ENCODE measurements at regions not wholly inside any gene's neighbourhood (a gene's known extent, or its start where the extent isn't known, plus 50 kb on each side); places are given as distances from the start of the nearest gene placed in this dataset.

DNA sequence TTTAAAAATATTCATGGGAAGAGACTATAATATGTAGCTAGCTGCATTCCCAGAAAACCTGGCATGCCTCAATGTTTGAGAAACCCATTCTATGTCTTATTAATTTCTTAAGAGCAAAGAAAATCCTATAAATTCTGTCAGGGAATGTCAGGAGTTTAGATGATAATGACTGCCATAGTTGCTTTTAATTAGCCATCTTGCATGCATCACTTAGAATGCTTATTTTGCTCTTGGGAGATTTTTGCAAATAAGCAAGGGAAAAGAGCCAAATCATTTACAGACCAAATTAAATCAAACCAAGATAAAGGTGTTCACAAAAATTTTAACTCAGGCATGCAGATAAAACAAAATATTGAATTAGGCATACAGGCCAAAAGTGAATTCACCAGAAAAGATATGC lies 152.8 kb downstream of the FASLG start:
- Histone ChIP-seq H3K14ac (replicated peaks; ENCODE audit: low read depth, low read length) (no peak overlapping the region), H2AK9ac (replicated peaks; ENCODE audit: low read depth, low read length, poor library complexity) (no peak overlapping the region), H2BK120ac (ENCODE audit: low read depth, low read length) (no peak overlapping the region), H3K36me3 (ENCODE audit: control insufficient read depth, insufficient read depth, low read length) (no peaks in the 10 kb centered on the region), H3K9me3 (ENCODE audit: control insufficient read depth, insufficient read depth, low read length) (peaks cover 4% of the 10 kb centered on the region; the same call in 1 of the 2 replicates), H4K20me1 (ENCODE audit: insufficient read depth, low read length) (no peaks in the 10 kb centered on the region), H4K5ac (ENCODE audit: low read depth, low read length) (no peak overlapping the region), H2AFZ (replicated peaks; ENCODE audit: low read length, poor library complexity) (no peak overlapping the region), H3K56ac (ENCODE audit: extremely low read depth, insufficient read depth, low read length) (no peak overlapping the region), H3K9me1 (ENCODE audit: insufficient read depth, low read length) (no peaks in the 10 kb centered on the region), H2AK5ac (ENCODE audit: low read depth, low read length) (no peak overlapping the region), H2BK5ac (ENCODE audit: low read depth, low read length, poor library complexity, severe bottlenecking) (no peak overlapping the region), H3K4ac (ENCODE audit: low read depth, low read length) (no peak overlapping the region), H3K4me3 (ENCODE audit: insufficient read depth, low read depth, low read length) (no peak overlapping the region), H3K18ac (ENCODE audit: low read depth, low read length) (no peak overlapping the region), H4K91ac (ENCODE audit: insufficient read depth, low read depth, low read length) (no peak overlapping the region), H2BK20ac (ENCODE audit: low read depth, low read length) (no peak overlapping the region), H4K8ac (ENCODE audit: low read depth in 2 of 2, low read length in 2 of 2) (no peak overlapping the region), H3K27ac (ENCODE audit: insufficient read depth, low read length) (no peak overlapping the region), H2BK15ac (ENCODE audit: low read depth, low read length) (no peak overlapping the region), H3K9ac (ENCODE audit: low read depth, low read length) (no peak overlapping the region), H3K79me1 (ENCODE audit: low read depth in 1 of 2, low read length in 2 of 2) (no peaks in the 10 kb centered on the region), H3K4me2 (ENCODE audit: low read depth, low read length) (no peak overlapping the region), H3K27me3 (ENCODE audit: control insufficient read depth, insufficient read depth, low read length) (no peaks in the 10 kb centered on the region), H3K23ac (ENCODE audit: low read depth, low read length) (no peak overlapping the region), H3K4me1 (ENCODE audit: control insufficient read depth, insufficient read depth, low read length) (no peaks in the 10 kb centered on the region)
- intact Hi-C loops (cut with micrococcal nuclease) (no loop called here), dilution Hi-C loops (cut with HindIII; ENCODE audit: low sequenced_read_pairs, unreplicated experiment) (no loop called here), in situ Hi-C loops (cut with MboI; ENCODE audit: low sequenced_read_pairs) (no loop called here)
- TF ChIP-seq POLR2A (IDR thresholded peaks at IDR 0.05; ENCODE audit: low read depth, low read length) (no peak), RAD21 (IDR thresholded peaks at IDR 0.05; ENCODE audit: low read length) (no peak), MAFK (IDR thresholded peaks at IDR 0.05; ENCODE audit: low read depth, low read length) (no peak), NFE2L2 (IDR thresholded peaks at IDR 0.05; ENCODE audit: low read depth, low read length) (no peak), RFX5 (IDR thresholded peaks at IDR 0.05; ENCODE audit: low read depth, low read length) (no peak), MXI1 (IDR thresholded peaks at IDR 0.05; ENCODE audit: borderline replicate concordance, low read depth, low read length) (no peak), CEBPB (IDR thresholded peaks at IDR 0.05; ENCODE audit: low read depth, low read length) (no peak), MAZ (IDR thresholded peaks at IDR 0.05; ENCODE audit: borderline replicate concordance, low read depth, low read length) (no peak), CHD1 (IDR thresholded peaks at IDR 0.05; ENCODE audit: low read depth, low read length) (no peak), BHLHE40 (IDR thresholded peaks at IDR 0.05; ENCODE audit: low read depth, low read length) (no peak)
- TF ChIP-seq, protein P1, sequence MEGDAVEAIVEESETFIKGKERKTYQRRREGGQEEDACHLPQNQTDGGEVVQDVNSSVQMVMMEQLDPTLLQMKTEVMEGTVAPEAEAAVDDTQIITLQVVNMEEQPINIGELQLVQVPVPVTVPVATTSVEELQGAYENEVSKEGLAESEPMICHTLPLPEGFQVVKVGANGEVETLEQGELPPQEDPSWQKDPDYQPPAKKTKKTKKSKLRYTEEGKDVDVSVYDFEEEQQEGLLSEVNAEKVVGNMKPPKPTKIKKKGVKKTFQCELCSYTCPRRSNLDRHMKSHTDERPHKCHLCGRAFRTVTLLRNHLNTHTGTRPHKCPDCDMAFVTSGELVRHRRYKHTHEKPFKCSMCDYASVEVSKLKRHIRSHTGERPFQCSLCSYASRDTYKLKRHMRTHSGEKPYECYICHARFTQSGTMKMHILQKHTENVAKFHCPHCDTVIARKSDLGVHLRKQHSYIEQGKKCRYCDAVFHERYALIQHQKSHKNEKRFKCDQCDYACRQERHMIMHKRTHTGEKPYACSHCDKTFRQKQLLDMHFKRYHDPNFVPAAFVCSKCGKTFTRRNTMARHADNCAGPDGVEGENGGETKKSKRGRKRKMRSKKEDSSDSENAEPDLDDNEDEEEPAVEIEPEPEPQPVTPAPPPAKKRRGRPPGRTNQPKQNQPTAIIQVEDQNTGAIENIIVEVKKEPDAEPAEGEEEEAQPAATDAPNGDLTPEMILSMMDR (conservative IDR thresholded peaks at IDR 0.05; ENCODE audit: low read depth, low read length) = no peak
- TF ChIP-seq, protein P2, sequence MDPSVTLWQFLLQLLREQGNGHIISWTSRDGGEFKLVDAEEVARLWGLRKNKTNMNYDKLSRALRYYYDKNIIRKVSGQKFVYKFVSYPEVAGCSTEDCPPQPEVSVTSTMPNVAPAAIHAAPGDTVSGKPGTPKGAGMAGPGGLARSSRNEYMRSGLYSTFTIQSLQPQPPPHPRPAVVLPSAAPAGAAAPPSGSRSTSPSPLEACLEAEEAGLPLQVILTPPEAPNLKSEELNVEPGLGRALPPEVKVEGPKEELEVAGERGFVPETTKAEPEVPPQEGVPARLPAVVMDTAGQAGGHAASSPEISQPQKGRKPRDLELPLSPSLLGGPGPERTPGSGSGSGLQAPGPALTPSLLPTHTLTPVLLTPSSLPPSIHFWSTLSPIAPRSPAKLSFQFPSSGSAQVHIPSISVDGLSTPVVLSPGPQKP (IDR thresholded peaks at IDR 0.05; ENCODE audit: borderline replicate concordance, low read depth, low read length) = no peak
- TF ChIP-seq, protein P3, sequence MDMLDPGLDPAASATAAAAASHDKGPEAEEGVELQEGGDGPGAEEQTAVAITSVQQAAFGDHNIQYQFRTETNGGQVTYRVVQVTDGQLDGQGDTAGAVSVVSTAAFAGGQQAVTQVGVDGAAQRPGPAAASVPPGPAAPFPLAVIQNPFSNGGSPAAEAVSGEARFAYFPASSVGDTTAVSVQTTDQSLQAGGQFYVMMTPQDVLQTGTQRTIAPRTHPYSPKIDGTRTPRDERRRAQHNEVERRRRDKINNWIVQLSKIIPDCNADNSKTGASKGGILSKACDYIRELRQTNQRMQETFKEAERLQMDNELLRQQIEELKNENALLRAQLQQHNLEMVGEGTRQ (IDR thresholded peaks at IDR 0.05; ENCODE audit: low read depth, low read length) = no peak
- CTCF ChIA-PET = no interaction called here
- no peak for ATAC-seq (ENCODE audit: low read depth)
- POLR2A ChIA-PET (ENCODE audit: unreplicated experiment) = no interaction called here
- BruUV-seq (replicated peaks) = no TSS peak
- DNase-seq = no peak

All from IMR-90 (cell line).